ENCODE measurements at regions not wholly inside any gene's neighbourhood (a gene's known extent, or its start where the extent isn't known, plus 50 kb on each side); places are given as distances from the start of the nearest gene placed in this dataset.
"Not testable (repeated sequence)": the region's sequence is repeated elsewhere in the genome, so short reads cannot be mapped to it uniquely, and the experiment has no call there.

DNA sequence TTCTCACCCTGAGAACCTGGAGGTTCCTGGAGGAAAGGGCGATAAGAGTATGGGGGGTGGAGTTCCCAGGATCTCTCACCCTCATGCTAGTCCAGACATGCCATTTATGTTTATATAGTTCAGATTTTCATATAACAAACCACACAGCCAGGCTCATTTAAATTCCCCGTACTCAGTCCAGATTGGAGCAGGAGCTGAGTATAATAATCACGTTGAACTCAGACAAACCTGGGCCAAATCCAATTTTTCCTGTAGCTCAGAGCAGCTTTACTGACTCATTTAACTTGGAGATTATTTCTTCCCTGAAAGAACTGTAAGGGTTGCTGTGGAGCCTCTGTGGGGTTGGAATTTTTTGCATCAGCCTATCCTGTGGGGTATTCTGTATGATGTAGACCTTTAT is 660.8 kb downstream of the TMEM121 start (continued):
- TF ChIP-seq, protein P1, sequence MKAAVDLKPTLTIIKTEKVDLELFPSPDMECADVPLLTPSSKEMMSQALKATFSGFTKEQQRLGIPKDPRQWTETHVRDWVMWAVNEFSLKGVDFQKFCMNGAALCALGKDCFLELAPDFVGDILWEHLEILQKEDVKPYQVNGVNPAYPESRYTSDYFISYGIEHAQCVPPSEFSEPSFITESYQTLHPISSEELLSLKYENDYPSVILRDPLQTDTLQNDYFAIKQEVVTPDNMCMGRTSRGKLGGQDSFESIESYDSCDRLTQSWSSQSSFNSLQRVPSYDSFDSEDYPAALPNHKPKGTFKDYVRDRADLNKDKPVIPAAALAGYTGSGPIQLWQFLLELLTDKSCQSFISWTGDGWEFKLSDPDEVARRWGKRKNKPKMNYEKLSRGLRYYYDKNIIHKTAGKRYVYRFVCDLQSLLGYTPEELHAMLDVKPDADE (IDR thresholded peaks at IDR 0.05), result no peak
- TF ChIP-seq JUNB (IDR thresholded peaks at IDR 0.05; ENCODE audit: unreplicated experiment), result no peak
- no peak for TF ChIP-seq ZNF114 (CRISPR knock-in tag; IDR thresholded peaks at IDR 0.05)

- H3K4me3 ChIP-seq; H3K27me3 Mint-ChIP-seq (ENCODE audit: insufficient read depth, low read depth, poor library complexity); H3K4me2 ChIP-seq; H3K4me3 Mint-ChIP-seq; H3F3A ChIP-seq (replicated peaks; ENCODE audit: low read depth); H3K36me3 ChIP-seq (ENCODE audit: insufficient read depth); H2AFZ ChIP-seq; ATAC-seq; H3K4me1 Mint-ChIP-seq; H4K20me1 ChIP-seq (replicated peaks; ENCODE audit: insufficient read depth); H3K4me1 ChIP-seq (ENCODE audit: insufficient read depth); H3K9me2 ChIP-seq (ENCODE audit: insufficient read depth); H3K27ac ChIP-seq (ENCODE audit: low read depth); H3K79me2 ChIP-seq (replicated peaks; ENCODE audit: insufficient read depth); H3K27ac Mint-ChIP-seq; H3K27me3 ChIP-seq (ENCODE audit: insufficient read depth); DNase-seq (ENCODE audit: low spot score): not testable (repeated sequence)
- Mint-ChIP-seq H3K9me3 (peaks cover 98% of the 10 kb centered on the region), H3K36me3 (ENCODE audit: low read depth) (peaks cover 21% of the 10 kb centered on the region)
These were observed 666.3 kb downstream of the TMEM121 start for GRCh38 chr14:106192701-106193100.

DNA sequence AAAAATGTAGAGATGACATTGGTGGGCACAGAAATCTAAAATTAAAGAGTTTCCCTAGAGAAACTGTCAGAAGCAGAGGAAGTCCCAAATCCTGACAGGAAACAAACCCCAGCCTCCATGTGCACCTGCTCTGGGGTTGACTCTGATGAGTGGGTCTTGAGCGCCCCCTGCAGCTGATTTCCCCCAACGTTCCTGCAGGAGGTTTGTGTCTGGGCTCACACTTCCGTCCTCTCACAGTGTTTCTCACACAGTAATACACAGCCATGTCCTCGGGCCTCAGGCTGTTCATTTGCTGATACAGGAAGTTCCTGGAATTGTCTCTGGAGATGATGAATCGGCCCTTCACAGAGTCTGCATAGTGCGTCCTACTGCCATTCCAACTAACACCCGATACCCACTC is 670.1 kb downstream of the TMEM121 start:
- H3K9me3 Mint-ChIP-seq, result peaks cover 100% of the 10 kb centered on the region
- not testable (repeated sequence) for H3K27me3 ChIP-seq (ENCODE audit: insufficient read depth); ATAC-seq

DNA sequence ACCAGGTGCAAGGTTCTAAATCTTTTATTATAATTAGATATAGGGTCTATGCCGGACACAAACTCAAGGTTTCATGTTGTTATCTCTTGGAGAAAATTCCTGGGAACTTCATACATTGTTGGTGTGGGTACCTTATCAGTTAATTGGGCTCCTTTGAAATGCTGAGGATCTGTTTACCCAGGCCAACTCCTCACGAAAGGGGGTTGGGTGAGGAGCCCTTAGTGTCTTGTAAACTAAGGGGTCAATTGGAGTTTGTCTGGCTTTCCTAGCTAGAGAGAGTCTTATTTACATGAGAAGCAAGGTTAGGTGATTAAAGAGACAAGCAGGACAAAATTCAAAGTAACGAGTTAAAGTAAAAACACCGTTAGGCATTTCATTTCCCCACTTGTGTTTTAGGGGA is 670.9 kb downstream of the TMEM121 start:
- H3K4me3 Mint-ChIP-seq; H3K27me3 Mint-ChIP-seq (ENCODE audit: insufficient read depth, low read depth, poor library complexity); H3F3A ChIP-seq (replicated peaks; ENCODE audit: low read depth); H3K4me3 ChIP-seq; H3K9me2 ChIP-seq (ENCODE audit: insufficient read depth); H3K27ac Mint-ChIP-seq; H3K4me1 ChIP-seq (ENCODE audit: insufficient read depth); H3K4me2 ChIP-seq; H3K79me2 ChIP-seq (replicated peaks; ENCODE audit: insufficient read depth); H2AFZ ChIP-seq; H3K36me3 ChIP-seq (ENCODE audit: insufficient read depth); ATAC-seq; H4K20me1 ChIP-seq (replicated peaks; ENCODE audit: insufficient read depth); DNase-seq (ENCODE audit: low spot score); H3K4me1 Mint-ChIP-seq; H3K27ac ChIP-seq (ENCODE audit: low read depth); H3K27me3 ChIP-seq (ENCODE audit: insufficient read depth): not testable (repeated sequence)
- peaks cover 40% of the 10 kb centered on the region for H3K36me3 Mint-ChIP-seq (ENCODE audit: low read depth)
- peaks cover 100% of the 10 kb centered on the region for H3K9me3 Mint-ChIP-seq

More for the DNA sequence above, 670.1 kb downstream of the TMEM121 start:
- H3K36me3 Mint-ChIP-seq (ENCODE audit: low read depth), result peaks cover 35% of the 10 kb centered on the region
- H3K27ac Mint-ChIP-seq; H3K4me1 Mint-ChIP-seq; H3K27me3 Mint-ChIP-seq (ENCODE audit: insufficient read depth, low read depth, poor library complexity); H3K27ac ChIP-seq (ENCODE audit: low read depth); H3K36me3 ChIP-seq (ENCODE audit: insufficient read depth); H3K4me2 ChIP-seq; H4K20me1 ChIP-seq (replicated peaks; ENCODE audit: insufficient read depth); H2AFZ ChIP-seq; DNase-seq (ENCODE audit: low spot score); H3K9me2 ChIP-seq (ENCODE audit: insufficient read depth); H3K4me3 Mint-ChIP-seq; H3F3A ChIP-seq (replicated peaks; ENCODE audit: low read depth); H3K4me3 ChIP-seq; H3K79me2 ChIP-seq (replicated peaks; ENCODE audit: insufficient read depth); H3K4me1 ChIP-seq (ENCODE audit: insufficient read depth): not testable (repeated sequence)

DNA sequence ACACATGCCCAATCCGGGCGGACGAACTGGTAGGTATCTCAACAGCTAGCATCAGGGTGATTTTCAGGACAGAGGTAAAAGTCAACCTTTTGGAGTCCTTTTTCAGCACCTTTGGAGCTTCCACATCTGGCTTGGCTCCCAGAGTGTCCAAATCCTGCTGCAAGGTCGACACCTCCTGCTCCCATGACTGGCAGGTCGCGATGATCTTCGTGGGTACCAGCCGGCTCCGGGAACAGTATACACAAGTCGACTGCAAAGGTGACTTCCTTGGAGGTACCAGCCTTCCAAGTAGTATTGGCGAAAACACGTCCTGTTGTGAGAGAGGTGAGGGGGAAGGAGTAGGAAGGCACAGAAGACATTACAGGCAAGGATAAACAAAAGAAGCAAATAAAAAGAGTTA is 672.7 kb downstream of the TMEM121 start:
- no peak overlapping the region for H3K27ac ChIP-seq (ENCODE audit: low read depth)
- ATAC-seq, result no peak
- H3K79me2 ChIP-seq (replicated peaks; ENCODE audit: insufficient read depth), result no peaks in the 10 kb centered on the region
- no peaks in the 10 kb centered on the region for H4K20me1 ChIP-seq (replicated peaks; ENCODE audit: insufficient read depth)
- Mint-ChIP-seq H3K9me3 (peaks cover 100% of the 10 kb centered on the region), H3K27ac (no peak overlapping the region), H3K4me3 (no peak overlapping the region), H3K27me3 (ENCODE audit: insufficient read depth, low read depth, poor library complexity) (no peaks in the 10 kb centered on the region), H3K36me3 (ENCODE audit: low read depth) (peaks cover 48% of the 10 kb centered on the region), H3K4me1 (no peaks in the 10 kb centered on the region)
- no peaks in the 10 kb centered on the region for H3K9me2 ChIP-seq (ENCODE audit: insufficient read depth)
- no peak overlapping the region for H3K4me3 ChIP-seq
- no peaks in the 10 kb centered on the region for H3K4me1 ChIP-seq (ENCODE audit: insufficient read depth)
- no peak for DNase-seq (ENCODE audit: low spot score)
- H3K4me2 ChIP-seq, result no peak overlapping the region
- no peaks in the 10 kb centered on the region for H3K36me3 ChIP-seq (ENCODE audit: insufficient read depth)
- no peak overlapping the region for H2AFZ ChIP-seq
- no peaks in the 10 kb centered on the region for H3K27me3 ChIP-seq (ENCODE audit: insufficient read depth)
- no peaks in the 10 kb centered on the region for H3F3A ChIP-seq (replicated peaks; ENCODE audit: low read depth)
- TF ChIP-seq STAT1 (IDR thresholded peaks at IDR 0.05; ENCODE audit: unreplicated experiment), result no peak
- TF ChIP-seq, protein P2, sequence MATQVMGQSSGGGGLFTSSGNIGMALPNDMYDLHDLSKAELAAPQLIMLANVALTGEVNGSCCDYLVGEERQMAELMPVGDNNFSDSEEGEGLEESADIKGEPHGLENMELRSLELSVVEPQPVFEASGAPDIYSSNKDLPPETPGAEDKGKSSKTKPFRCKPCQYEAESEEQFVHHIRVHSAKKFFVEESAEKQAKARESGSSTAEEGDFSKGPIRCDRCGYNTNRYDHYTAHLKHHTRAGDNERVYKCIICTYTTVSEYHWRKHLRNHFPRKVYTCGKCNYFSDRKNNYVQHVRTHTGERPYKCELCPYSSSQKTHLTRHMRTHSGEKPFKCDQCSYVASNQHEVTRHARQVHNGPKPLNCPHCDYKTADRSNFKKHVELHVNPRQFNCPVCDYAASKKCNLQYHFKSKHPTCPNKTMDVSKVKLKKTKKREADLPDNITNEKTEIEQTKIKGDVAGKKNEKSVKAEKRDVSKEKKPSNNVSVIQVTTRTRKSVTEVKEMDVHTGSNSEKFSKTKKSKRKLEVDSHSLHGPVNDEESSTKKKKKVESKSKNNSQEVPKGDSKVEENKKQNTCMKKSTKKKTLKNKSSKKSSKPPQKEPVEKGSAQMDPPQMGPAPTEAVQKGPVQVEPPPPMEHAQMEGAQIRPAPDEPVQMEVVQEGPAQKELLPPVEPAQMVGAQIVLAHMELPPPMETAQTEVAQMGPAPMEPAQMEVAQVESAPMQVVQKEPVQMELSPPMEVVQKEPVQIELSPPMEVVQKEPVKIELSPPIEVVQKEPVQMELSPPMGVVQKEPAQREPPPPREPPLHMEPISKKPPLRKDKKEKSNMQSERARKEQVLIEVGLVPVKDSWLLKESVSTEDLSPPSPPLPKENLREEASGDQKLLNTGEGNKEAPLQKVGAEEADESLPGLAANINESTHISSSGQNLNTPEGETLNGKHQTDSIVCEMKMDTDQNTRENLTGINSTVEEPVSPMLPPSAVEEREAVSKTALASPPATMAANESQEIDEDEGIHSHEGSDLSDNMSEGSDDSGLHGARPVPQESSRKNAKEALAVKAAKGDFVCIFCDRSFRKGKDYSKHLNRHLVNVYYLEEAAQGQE (IDR thresholded peaks at IDR 0.05; ENCODE audit: unreplicated experiment), result no peak
- no peak for TF ChIP-seq ZNF331 (CRISPR knock-in tag; IDR thresholded peaks at IDR 0.05; ENCODE audit: low read depth)
- TF ChIP-seq POLR2AphosphoS5 (IDR thresholded peaks at IDR 0.05; ENCODE audit: low read depth), result no peak
- no peak for TF ChIP-seq EZH2 (IDR thresholded peaks at IDR 0.05; ENCODE audit: low read depth, unreplicated experiment)
- TF ChIP-seq JUNB (IDR thresholded peaks at IDR 0.05; ENCODE audit: unreplicated experiment), result no peak
